ENCODE measurements at regions not wholly inside any gene's neighbourhood (a gene's known extent, or its start where the extent isn't known, plus 50 kb on each side); places are given as distances from the start of the nearest gene placed in this dataset.

- Histone ChIP-seq H3K9me3 (no peaks in the 10 kb centered on the region), H3K36me3 (no peaks in the 10 kb centered on the region), H3K4me3 (no peak overlapping the region), H3K27me3 (no peaks in the 10 kb centered on the region), H3K27ac (no peak overlapping the region), H3K4me1 (ENCODE audit: insufficient read depth) (no peaks in the 10 kb centered on the region)
- no peak for DNase-seq
- TF ChIP-seq POLR2A (IDR thresholded peaks at IDR 0.05) (no peak), EP300 (IDR thresholded peaks at IDR 0.05) (no peak)
- TF ChIP-seq, protein P1, sequence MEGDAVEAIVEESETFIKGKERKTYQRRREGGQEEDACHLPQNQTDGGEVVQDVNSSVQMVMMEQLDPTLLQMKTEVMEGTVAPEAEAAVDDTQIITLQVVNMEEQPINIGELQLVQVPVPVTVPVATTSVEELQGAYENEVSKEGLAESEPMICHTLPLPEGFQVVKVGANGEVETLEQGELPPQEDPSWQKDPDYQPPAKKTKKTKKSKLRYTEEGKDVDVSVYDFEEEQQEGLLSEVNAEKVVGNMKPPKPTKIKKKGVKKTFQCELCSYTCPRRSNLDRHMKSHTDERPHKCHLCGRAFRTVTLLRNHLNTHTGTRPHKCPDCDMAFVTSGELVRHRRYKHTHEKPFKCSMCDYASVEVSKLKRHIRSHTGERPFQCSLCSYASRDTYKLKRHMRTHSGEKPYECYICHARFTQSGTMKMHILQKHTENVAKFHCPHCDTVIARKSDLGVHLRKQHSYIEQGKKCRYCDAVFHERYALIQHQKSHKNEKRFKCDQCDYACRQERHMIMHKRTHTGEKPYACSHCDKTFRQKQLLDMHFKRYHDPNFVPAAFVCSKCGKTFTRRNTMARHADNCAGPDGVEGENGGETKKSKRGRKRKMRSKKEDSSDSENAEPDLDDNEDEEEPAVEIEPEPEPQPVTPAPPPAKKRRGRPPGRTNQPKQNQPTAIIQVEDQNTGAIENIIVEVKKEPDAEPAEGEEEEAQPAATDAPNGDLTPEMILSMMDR (IDR thresholded peaks at IDR 0.05) = no peak
- intact Hi-C loops (cut with DNase I) = no loop called here
- WGBS, 3 donors = 75 to 82% (median 76%) methylated on average over 16 of the region's 16 CpGs
Observed at GRCh38 chr2:129797489-129798300, 181.8 kb upstream of the RAB6C start.

DNA sequence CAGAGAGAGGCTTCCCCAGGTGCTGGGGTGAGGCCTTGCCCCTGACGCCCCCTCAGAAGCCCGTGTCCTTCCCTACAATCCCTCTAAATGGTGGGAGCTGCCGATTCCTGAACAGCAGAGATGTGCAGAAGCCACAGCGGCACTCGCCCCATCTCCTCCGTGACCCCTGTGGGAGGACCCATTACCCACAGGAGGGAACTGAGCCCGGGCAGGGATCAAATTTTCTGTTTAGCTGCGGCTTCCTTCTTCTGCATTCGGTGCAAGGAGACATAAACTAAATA, 181.2 kb upstream of the RAB6C start:
- Histone ChIP-seq H3K9me3 (no peaks in the 10 kb centered on the region), H3K4me3 (no peak overlapping the region), H3K36me3 (no peaks in the 10 kb centered on the region), H3K27me3 (no peaks in the 10 kb centered on the region), H3K4me1 (ENCODE audit: insufficient read depth) (no peaks in the 10 kb centered on the region), H3K27ac (no peak overlapping the region)
- no peak for DNase-seq
- no peak for TF ChIP-seq POLR2A (IDR thresholded peaks at IDR 0.05)
- TF ChIP-seq, protein P1 (IDR thresholded peaks at IDR 0.05) = no peak
- no peak for TF ChIP-seq EP300 (IDR thresholded peaks at IDR 0.05)
- 85 to 91% (median 89%) methylated on average over 9 of the region's 9 CpGs for WGBS, 3 donors
- intact Hi-C loops (cut with DNase I) = no loop called here

GRCh38 chr2:129798626-129799025, 180.8 kb upstream of the RAB6C start:
- H3K4me1 ChIP-seq (ENCODE audit: insufficient read depth) = no peaks in the 10 kb centered on the region
- no peaks in the 10 kb centered on the region for H3K9me3 ChIP-seq
- intact Hi-C loops (cut with DNase I) = no loop called here
- H3K4me3 ChIP-seq = no peak overlapping the region
- H3K27me3 ChIP-seq = no peaks in the 10 kb centered on the region
- WGBS, 3 donors = 86 to 89% (median 88%) methylated on average over 9 of the region's 9 CpGs
- no peak overlapping the region for H3K27ac ChIP-seq
- TF ChIP-seq EP300 (IDR thresholded peaks at IDR 0.05) (no peak), POLR2A (IDR thresholded peaks at IDR 0.05) (no peak)
- TF ChIP-seq, protein P1 (IDR thresholded peaks at IDR 0.05) = no peak
- no peak for DNase-seq
- no peaks in the 10 kb centered on the region for H3K36me3 ChIP-seq

GRCh38 chr2:129799036-129799958, 180.2 kb upstream of the RAB6C start:
- intact Hi-C loops (cut with DNase I) = no loop called here
- no peak for DNase-seq
- 61 to 74% (median 67%) methylated on average over 18 of the region's 18 CpGs for WGBS, 3 donors
- Histone ChIP-seq H3K27me3 (no peaks in the 10 kb centered on the region), H3K4me3 (no peak overlapping the region), H3K4me1 (ENCODE audit: insufficient read depth) (no peaks in the 10 kb centered on the region), H3K36me3 (no peaks in the 10 kb centered on the region), H3K9me3 (no peaks in the 10 kb centered on the region), H3K27ac (no peak overlapping the region)
- TF ChIP-seq EP300 (IDR thresholded peaks at IDR 0.05) (no peak), POLR2A (IDR thresholded peaks at IDR 0.05) (no peak)

All from ovary (tissue), 7 donors.